GM12873 (cell line): ENCODE measurements at regions not wholly inside any gene's neighbourhood (a gene's known extent, or its start where the extent isn't known, plus 50 kb on each side); places are given as distances from the start of the nearest gene placed in this dataset.

Source experiments
- TF ChIP-seq, protein P1 (sequence below): IDR thresholded peaks from 2 replicates; pipeline ENCODE4 v1.5.1; 2012; ENCODE audit warnings: low read depth, mild to moderate bottlenecking, moderate library complexity, low read length, control low read depth; ENCODE audit not compliant: insufficient read depth; ENCODE audit errors: missing control alignments

DNA sequence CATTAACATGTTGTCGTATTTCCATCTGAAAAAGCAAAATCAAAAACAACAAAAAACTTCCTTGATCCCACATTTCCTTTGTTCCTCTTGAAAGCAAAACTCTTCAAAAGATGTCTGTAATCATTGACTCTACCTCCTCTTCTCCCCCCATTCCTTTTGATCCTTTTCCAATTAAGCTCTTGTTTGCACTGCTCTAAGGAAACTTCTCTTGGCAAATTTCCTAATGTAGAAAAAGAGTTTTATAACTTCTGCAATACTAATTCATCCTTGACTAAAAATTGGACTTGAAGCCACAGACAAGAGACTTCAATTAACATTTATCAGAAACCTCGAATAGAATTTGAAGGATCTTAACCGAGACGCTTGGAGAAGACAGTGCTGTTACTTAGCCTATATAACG is 317.1 kb upstream of the SEMA3C start:
- TF ChIP-seq, protein P1, sequence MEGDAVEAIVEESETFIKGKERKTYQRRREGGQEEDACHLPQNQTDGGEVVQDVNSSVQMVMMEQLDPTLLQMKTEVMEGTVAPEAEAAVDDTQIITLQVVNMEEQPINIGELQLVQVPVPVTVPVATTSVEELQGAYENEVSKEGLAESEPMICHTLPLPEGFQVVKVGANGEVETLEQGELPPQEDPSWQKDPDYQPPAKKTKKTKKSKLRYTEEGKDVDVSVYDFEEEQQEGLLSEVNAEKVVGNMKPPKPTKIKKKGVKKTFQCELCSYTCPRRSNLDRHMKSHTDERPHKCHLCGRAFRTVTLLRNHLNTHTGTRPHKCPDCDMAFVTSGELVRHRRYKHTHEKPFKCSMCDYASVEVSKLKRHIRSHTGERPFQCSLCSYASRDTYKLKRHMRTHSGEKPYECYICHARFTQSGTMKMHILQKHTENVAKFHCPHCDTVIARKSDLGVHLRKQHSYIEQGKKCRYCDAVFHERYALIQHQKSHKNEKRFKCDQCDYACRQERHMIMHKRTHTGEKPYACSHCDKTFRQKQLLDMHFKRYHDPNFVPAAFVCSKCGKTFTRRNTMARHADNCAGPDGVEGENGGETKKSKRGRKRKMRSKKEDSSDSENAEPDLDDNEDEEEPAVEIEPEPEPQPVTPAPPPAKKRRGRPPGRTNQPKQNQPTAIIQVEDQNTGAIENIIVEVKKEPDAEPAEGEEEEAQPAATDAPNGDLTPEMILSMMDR, result no peak

DNA sequence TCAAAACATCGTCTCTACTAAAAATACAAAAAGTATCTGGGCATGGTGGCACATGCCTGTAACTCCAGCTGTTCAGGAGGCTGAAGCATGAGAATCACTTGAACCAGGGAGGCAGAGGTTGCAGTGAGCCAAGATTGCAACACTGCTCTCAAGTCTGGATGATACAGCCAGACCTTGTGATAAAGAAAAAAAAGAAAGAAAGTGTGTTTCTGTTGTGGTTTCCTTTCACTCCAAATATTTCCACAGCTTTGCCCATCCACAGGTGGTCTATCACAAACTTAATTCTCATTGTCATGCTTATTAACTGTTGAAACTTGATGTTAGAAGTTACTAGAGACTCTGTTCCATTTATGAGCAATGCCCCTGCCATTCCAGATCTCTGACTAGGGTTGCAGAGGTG is 316.0 kb upstream of the SEMA3C start:
- TF ChIP-seq, protein P1, result no peak

DNA sequence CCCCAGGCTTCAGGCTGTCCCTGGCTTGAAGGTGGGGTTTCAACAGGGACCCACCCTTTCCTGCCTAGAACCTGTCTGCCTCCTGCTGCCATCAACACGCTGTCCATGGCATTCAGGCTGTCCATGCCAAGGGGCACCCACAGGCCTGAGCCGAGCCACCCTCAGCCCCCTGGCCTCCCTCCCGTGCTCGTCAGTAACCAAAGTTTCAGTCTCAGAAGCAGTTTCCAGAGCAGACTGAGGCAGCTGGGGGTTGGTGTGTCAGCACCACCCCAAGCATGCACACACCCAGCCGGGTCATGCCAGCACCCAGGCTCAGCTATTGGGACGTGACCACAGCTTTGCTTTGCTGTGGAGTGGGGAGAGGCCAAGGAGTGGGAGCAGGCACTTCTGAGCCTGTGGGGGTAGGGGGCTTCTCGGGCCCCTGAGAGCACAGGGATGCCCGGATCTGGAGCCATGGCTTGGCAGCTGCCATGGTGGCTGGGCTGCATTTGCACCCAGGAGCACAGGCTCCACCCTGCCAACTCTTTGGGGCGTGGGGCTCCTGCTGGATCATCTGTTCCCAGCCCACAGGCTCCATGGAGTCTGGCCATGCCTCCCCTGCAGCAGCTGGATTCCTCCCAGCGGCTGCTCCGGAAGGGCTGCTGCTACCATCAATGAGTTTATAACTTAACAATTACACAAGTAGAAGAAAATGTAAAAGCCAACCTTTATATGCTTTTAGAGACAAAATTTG is 314.5 kb upstream of the SEMA3C start:
- TF ChIP-seq, protein P1, result no peak

DNA sequence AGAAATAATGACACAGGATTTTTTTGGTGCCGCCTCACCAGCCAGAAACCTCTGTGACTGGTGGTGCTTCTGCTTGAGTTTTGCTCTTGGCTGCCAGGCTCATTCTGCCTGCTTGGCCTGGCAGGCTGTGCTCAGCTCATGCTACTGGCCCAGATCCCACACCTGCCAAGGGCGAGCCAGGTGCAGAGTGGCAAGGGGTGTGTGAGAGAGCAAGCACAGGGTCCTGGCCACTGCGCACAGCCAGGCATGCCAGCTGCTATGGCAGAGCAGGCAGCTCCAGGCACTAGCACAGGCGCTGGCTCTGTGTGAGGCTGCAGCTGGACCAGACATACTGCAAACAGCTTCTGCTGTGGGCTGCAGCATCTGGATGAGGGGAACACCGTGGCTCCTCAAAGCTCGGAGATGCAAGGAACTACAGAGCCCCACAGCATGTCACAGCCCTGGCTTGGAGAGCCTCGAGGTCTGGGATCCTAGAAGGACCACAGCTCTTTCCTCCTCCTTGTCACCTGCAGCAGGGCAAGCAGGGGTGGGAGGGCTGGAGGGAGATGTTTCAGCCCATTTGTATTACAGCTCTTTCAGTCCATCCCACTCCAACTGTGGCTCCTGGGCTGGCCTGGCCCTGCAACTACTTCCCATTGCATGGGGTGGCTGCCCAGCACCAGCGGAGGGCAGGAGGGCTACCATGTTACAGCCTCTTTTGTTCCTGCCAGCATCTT is 313.4 kb upstream of the SEMA3C start:
- TF ChIP-seq, protein P1, result no peak

DNA sequence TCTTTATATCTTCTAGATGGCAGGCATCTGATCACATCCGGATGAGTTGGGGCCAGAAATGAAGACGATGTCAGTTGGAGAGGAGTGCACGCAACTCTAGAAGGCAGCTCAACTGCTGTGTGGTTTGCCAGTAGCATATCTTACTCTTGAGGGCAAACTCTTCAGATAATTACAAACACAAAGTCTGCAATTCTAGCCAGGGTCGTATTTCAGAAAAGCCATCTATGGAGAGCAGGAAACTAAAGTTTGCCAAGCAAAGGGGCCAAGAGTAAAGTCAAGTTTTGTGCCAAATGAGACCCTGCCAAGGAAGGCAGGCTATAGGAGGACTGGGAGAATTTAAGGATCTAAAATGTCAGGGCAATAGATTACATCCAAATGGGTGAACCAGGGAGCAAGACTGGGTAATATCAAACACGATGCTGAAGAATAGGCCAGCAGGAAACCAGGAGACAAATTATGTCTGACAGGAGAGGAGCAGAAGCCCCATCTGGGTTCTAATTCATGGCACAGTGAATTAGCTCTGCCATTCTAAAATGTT is 312.5 kb upstream of the SEMA3C start:
- TF ChIP-seq, protein P1, result no peak

DNA sequence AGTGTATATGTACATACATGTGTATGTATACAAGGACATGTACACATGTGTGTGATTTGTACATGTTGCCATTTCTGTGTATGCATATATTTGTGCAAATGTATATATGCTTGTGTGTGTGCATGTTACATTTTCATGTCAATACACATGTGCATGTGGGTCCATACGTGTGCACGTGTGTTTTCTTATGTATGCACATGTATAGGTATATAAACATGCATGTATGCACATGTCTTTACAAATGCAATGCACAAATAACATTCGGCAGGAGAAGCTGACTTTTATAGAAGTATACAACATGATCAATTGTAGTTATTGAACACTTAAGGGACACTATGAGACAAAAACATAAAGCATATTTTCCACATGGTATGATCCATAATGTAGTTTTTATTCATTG is 307.4 kb upstream of the SEMA3C start:
- TF ChIP-seq, protein P1, result no peak

DNA sequence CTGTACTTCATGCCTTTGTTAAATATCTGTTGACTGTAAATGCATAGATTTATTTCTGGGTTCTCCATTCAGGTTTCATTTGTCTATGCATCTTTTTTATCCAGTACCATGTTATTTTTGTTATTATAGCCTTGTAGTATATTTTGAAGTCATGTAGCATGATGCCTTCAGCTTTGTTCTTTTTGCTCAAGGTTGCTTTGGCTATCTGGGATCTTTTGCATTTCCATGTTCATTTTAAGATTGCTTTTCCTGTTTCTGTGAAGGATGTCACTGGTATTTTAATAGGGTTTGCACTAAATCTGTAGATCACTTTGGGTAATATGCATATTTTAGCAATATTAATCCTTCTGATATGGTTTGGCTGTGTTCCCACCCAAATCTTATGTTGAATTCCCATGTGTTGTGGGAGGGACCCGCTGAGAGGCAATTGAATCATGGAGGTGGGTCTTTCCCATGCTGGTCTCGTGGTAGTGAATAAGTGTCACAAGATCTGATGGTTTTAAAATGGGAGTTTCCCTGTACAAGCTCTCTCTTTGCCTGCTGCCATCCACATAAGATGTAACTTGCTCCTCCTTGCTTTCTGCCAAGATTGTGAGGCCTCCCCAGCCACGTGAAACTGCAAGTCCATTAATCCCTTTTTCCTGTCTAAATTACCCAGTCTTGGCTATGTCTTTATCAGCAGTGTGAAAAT is 302.8 kb upstream of the SEMA3C start:
- TF ChIP-seq, protein P1, result no peak
